ENCODE measurements at regions not wholly inside any gene's neighbourhood (a gene's known extent, or its start where the extent isn't known, plus 50 kb on each side); places are given as distances from the start of the nearest gene placed in this dataset.

- no peak for TF ChIP-seq CTCF (conservative IDR thresholded peaks at IDR 0.05)
- no peak for TF ChIP-seq ZFX (IDR thresholded peaks at IDR 0.05)
These were observed 485.0 kb downstream of the MMUT start for GRCh38 chr6:48978016-48978415.

Data from C4-2B (cell line).